SIG-M5 (cell line): ENCODE measurements at regions not wholly inside any gene's neighbourhood (a gene's known extent, or its start where the extent isn't known, plus 50 kb on each side); places are given as distances from the start of the nearest gene placed in this dataset.

Experiments used
- DNase-seq: peaks from one replicate; lab custom pipeline; 2025; lab: John Stamatoyannopoulos, UW

GRCh38 chr12:24045816-24046257 is 96.4 kb upstream of the SOX5 start:
- DNase-seq = no peak

GRCh38 chr12:24044941-24045703 is 95.7 kb upstream of the SOX5 start:
- DNase-seq = no peak

GRCh38 chr12:24042651-24043050 is 93.2 kb upstream of the SOX5 start:
- DNase-seq = no peak

GRCh38 chr12:24039113-24039525 is 89.6 kb upstream of the SOX5 start:
- no peak for DNase-seq

GRCh38 chr12:24038211-24038997 is 88.9 kb upstream of the SOX5 start:
- DNase-seq = no peak

- no peak for DNase-seq
These were observed 87.2 kb upstream of the SOX5 start for GRCh38 chr12:24036438-24037216.

- DNase-seq = no peak
These were observed 85.4 kb upstream of the SOX5 start for GRCh38 chr12:24034894-24035293.

GRCh38 chr12:24034160-24034559 is 84.7 kb upstream of the SOX5 start:
- DNase-seq = no peak

- DNase-seq = no peak
These were observed 77.9 kb upstream of the SOX5 start for GRCh38 chr12:24027352-24027751.

GRCh38 chr12:24025153-24025798 is 75.8 kb upstream of the SOX5 start:
- no peak for DNase-seq

- DNase-seq = no peak
These were observed 73.6 kb upstream of the SOX5 start for GRCh38 chr12:24023081-24023480.

- DNase-seq = no peak
These were observed 71.7 kb upstream of the SOX5 start for GRCh38 chr12:24021164-24021502.

GRCh38 chr12:24020397-24021163 is 71.1 kb upstream of the SOX5 start:
- DNase-seq = no peak

GRCh38 chr12:24015833-24016160 is 66.3 kb upstream of the SOX5 start:
- DNase-seq = no peak

GRCh38 chr12:24014915-24015832 is 65.7 kb upstream of the SOX5 start:
- DNase-seq = no peak

GRCh38 chr12:24014240-24014639 is 64.8 kb upstream of the SOX5 start:
- DNase-seq = no peak

GRCh38 chr12:24012528-24012927 is 63.1 kb upstream of the SOX5 start:
- no peak for DNase-seq

GRCh38 chr12:24011927-24012507 is 62.5 kb upstream of the SOX5 start:
- no peak for DNase-seq

GRCh38 chr12:24008166-24008565 is 58.7 kb upstream of the SOX5 start:
- no peak for DNase-seq
